Heart left ventricle (tissue), 16 donors: ENCODE measurements at regions not wholly inside any gene's neighbourhood (a gene's known extent, or its start where the extent isn't known, plus 50 kb on each side); places are given as distances from the start of the nearest gene placed in this dataset.

Source experiments
- ATAC-seq, 4 donors: fragments of 200-7000 bp; cut with Tn5 transposase; one replicate each; pipeline ENCODE4 v1.9.1; 2020 to 2022; ENCODE audit warnings: moderate library complexity in 4 of 4, mild to moderate bottlenecking in 3 of 4, moderate number of reproducible peaks in 1 of 4
- DNase-seq, 5 donors: peaks; one replicate each; pipeline ENCODE4 v3.0.0-alpha.2; 2020
- H3K27ac ChIP-seq, 12 donors: fragments of 200-600 bp; sonication (generic) in 4 of 12; one replicate each; pipeline versions ENCODE4 v1.5.0 to v1.8.0; 2016 to 2022; ENCODE audit warnings: mild to moderate bottlenecking in 2 of 12
- H3K27me3 ChIP-seq, 9 donors: fragments of 200-600 bp; sonication (generic) in 2 of 9; one replicate each; pipeline versions ENCODE4 v1.5.1 to v1.8.0; 2016 to 2022; ENCODE audit warnings: mild to moderate bottlenecking in 3 of 9
- H3K36me3 ChIP-seq, 9 donors: fragments of 200-600 bp; sonication (generic) in 2 of 9; one replicate each; pipeline versions ENCODE4 v1.5.0 to v1.8.0; 2018 to 2022; ENCODE audit warnings: mild to moderate bottlenecking in 2 of 9
- H3K4me1 ChIP-seq, 12 donors: fragments of 200-600 bp; sonication (generic) in 4 of 12; one replicate each; pipeline versions ENCODE4 v1.5.0 to v1.8.0; 2016 to 2022; ENCODE audit warnings: mild to moderate bottlenecking in 3 of 12
- H3K4me3 ChIP-seq, 12 donors: fragments of 200-600 bp; sonication (generic) in 4 of 12; one replicate each; pipeline versions ENCODE4 v1.5.0 to v1.8.0; 2017 to 2022; ENCODE audit warnings: mild to moderate bottlenecking in 9 of 12, moderate library complexity in 4 of 12
- H3K9me3 ChIP-seq, 12 donors: fragments of 200-600 bp; sonication (generic) in 4 of 12; one replicate each; pipeline versions ENCODE4 v1.5.0 to v1.8.0; 2016 to 2022; ENCODE audit warnings: mild to moderate bottlenecking in 1 of 12
- CTCF ChIP-seq, 12 donors: fragments of 200-600 bp; sonication (generic) in 4 of 12; IDR thresholded peaks; one replicate each; pipeline versions ENCODE4 v1.5.0 to v1.8.0; 2018 to 2022; ENCODE audit warnings: antibody characterized with exemption in 12 of 12, mild to moderate bottlenecking in 5 of 12
- POLR2A ChIP-seq, 2 donors: fragments of 450-650 bp; IDR thresholded peaks; one replicate each; pipeline ENCODE4 v1.6.1; 2017; ENCODE audit warnings: antibody characterized with exemption in 2 of 2, mild to moderate bottlenecking in 2 of 2, moderate library complexity in 2 of 2
- WGBS, 4 donors: extraction: QIAGEN DNeasy Blood & Tissue Kit in 2 of 4; methylation state at CpG; one replicate each; pipeline versions ENCODE4 v1.1.5 to v1.1.7; 2013 to 2018; 5-methylcytosine and 5-hydroxymethylcytosine counted together
- intact Hi-C, 10 donors: fragments of 100-400 bp; cut with DNase I; formaldehyde crosslinking; loops; one replicate each; pipeline versions ENCODE4 v1.11.1 to v1.14.2; 2022
- donor health status: ischemic (EF 13 %, LVEDD 7.1; RV severe dilation, severe dysfunction).
- donor health status: healthy with polysubstance abuse.
- donor health status: DM: no; HTN: yes; CAD: no.
- donor health status: DM: no; HTN: no; CAD: no.
- donor health status: ischemic (EF 25% LVEDD 6.9; RV normal size, moderate dysfunction).
- donor health status: ischemic (EF 25% LVEDD 5.7; RV mildly dilated, moderate dysfunction).
- donor health status: healthy.
- donor health status: DM: yes; HTN: yes; CAD: no.
- donor health status: ischemic (EF 35%, LVEDD 5.7; RV mildly dilated, moderate dysfunction).
- donor health status: nonischemic (EF 11% LVEDD 7.7; RV severe dilation, severe dysfunction).
- donor health status: DM: yes; HTN: yes; CAD: no.
- donor health status: PGD.
- donor health status: ischemic (EF 29% LVEDD 5.4; RV normal size, mild dysfunction).
- donor health status: nonischemic (EF 23%, LVEDD 6.1; RV moderate dilation, normal function).

- Histone ChIP-seq H3K27me3 (no peaks in the 10 kb centered on the region), H3K9me3 (no peaks in the 10 kb centered on the region), H3K36me3 (no peaks in the 10 kb centered on the region), H3K4me1 (no peaks in the 10 kb centered on the region), H3K4me3 (no peak overlapping the region), H3K27ac (no peak overlapping the region)
- no peak for DNase-seq
- intact Hi-C loops, result no loop called here
- TF ChIP-seq CTCF (IDR thresholded peaks at IDR 0.05) (no peak), POLR2A (IDR thresholded peaks at IDR 0.05) (no peak)
- 36 to 59% (median 42%) methylated on average over 1 of the region's 1 CpG for WGBS, 4 donors
- ATAC-seq, result no peak
Measured at GRCh38 chr2:137870682-137871081, 93.6 kb upstream of the HNMT start.

GRCh38 chr2:137872577-137872976, 91.7 kb upstream of the HNMT start:
- H3K9me3 ChIP-seq, result no peaks in the 10 kb centered on the region
- H3K27ac ChIP-seq, result no peak overlapping the region
- ATAC-seq (no peak), DNase-seq (no peak)
- no peaks in the 10 kb centered on the region for H3K4me1 ChIP-seq
- intact Hi-C loops, result no loop called here
- no peak overlapping the region for H3K4me3 ChIP-seq
- no peak for TF ChIP-seq CTCF (IDR thresholded peaks at IDR 0.05)
- no peak for TF ChIP-seq POLR2A (IDR thresholded peaks at IDR 0.05)
- H3K36me3 ChIP-seq, result no peaks in the 10 kb centered on the region
- H3K27me3 ChIP-seq, result no peaks in the 10 kb centered on the region
- WGBS, 4 donors, result 85 to 90% (median 88%) methylated on average over 4 of the region's 4 CpGs

- ATAC-seq, result no peak
- no peaks in the 10 kb centered on the region for H3K9me3 ChIP-seq
- H3K4me1 ChIP-seq, result no peaks in the 10 kb centered on the region
- no peak for DNase-seq
- no peak overlapping the region for H3K4me3 ChIP-seq
- H3K27me3 ChIP-seq, result no peaks in the 10 kb centered on the region
- 48 to 60% (median 55%) methylated on average over 5 of the region's 5 CpGs for WGBS, 4 donors
- intact Hi-C loops, result no loop called here
- no peaks in the 10 kb centered on the region for H3K36me3 ChIP-seq
- H3K27ac ChIP-seq, result no peak overlapping the region
- TF ChIP-seq CTCF (IDR thresholded peaks at IDR 0.05) (no peak), POLR2A (IDR thresholded peaks at IDR 0.05) (no peak)
Measured at GRCh38 chr2:137873536-137874244, 90.6 kb upstream of the HNMT start.

GRCh38 chr2:137879121-137879520, 85.2 kb upstream of the HNMT start:
- no peak for DNase-seq
- H3K4me1 ChIP-seq, result no peaks in the 10 kb centered on the region
- peaks cover 0 to 9% (median 0%) of the 10 kb centered on the region in 9 donors for H3K27me3 ChIP-seq
- no peak overlapping the region for H3K4me3 ChIP-seq
- no peak for ATAC-seq
- TF ChIP-seq POLR2A (IDR thresholded peaks at IDR 0.05) (no peak), CTCF (IDR thresholded peaks at IDR 0.05) (no peak)
- no peak overlapping the region for H3K27ac ChIP-seq
- H3K9me3 ChIP-seq, result no peaks in the 10 kb centered on the region
- intact Hi-C loops, result no loop called here
- WGBS, 4 donors, result 73 to 100% (median 83%) methylated on average over 1 of the region's 1 CpG
- no peaks in the 10 kb centered on the region for H3K36me3 ChIP-seq
